Hepatocyte (in vitro differentiated cells): ENCODE measurements at regions not wholly inside any gene's neighbourhood (a gene's known extent, or its start where the extent isn't known, plus 50 kb on each side); places are given as distances from the start of the nearest gene placed in this dataset.

Experiments used
- DNase-seq: peaks from one replicate; pipeline ENCODE4 v3.0.0-alpha.2; 2016; ENCODE audit warnings: low spot score
- H2AFZ ChIP-seq: fragments of 200-600 bp; sonication (generic); 2 replicates; pipeline ENCODE4 v1.6.0; 2016; ENCODE audit warnings: antibody characterized with exemption, mild to moderate bottlenecking
- H3K27ac ChIP-seq: fragments of 200-600 bp; sonication (generic); 2 replicates; pipeline ENCODE4 v1.5.1; 2016; ENCODE audit warnings: mild to moderate bottlenecking
- H3K27me3 ChIP-seq: fragments of 200-600 bp; sonication (generic); 2 replicates; pipeline ENCODE4 v1.6.1; 2016
- H3K36me3 ChIP-seq: fragments of 200-600 bp; sonication (generic); replicated peaks from 2 replicates; pipeline ENCODE4 v1.5.1; 2016; ENCODE audit warnings: low read depth; ENCODE audit not compliant: insufficient read depth
- H3K4me1 ChIP-seq: fragments of 200-600 bp; sonication (generic); 2 replicates; pipeline ENCODE4 v1.5.1; 2016; ENCODE audit warnings: mild to moderate bottlenecking, moderate library complexity; ENCODE audit not compliant: insufficient read depth
- H3K4me2 ChIP-seq: fragments of 200-600 bp; sonication (generic); 2 replicates; pipeline ENCODE4 v1.6.0; 2016
- H3K4me3 ChIP-seq: fragments of 200-600 bp; sonication (generic); 2 replicates; pipeline ENCODE4 v1.5.1; 2016; ENCODE audit warnings: mild to moderate bottlenecking
- H3K79me2 ChIP-seq: fragments of 200-600 bp; sonication (generic); 2 replicates; pipeline ENCODE4 v1.6.0; 2017; ENCODE audit warnings: mild to moderate bottlenecking
- H3K9me2 ChIP-seq: fragments of 200-600 bp; sonication (generic); replicated peaks from 2 replicates; pipeline ENCODE4 v1.6.0; 2017; ENCODE audit warnings: mild to moderate bottlenecking; ENCODE audit not compliant: insufficient read depth
- H3K9me3 ChIP-seq: fragments of 200-600 bp; sonication (generic); 2 replicates; pipeline ENCODE4 v1.5.1; 2016; ENCODE audit warnings: low read depth, mild to moderate bottlenecking
- H4K20me1 ChIP-seq: fragments of 200-600 bp; sonication (generic); 2 replicates; pipeline ENCODE4 v1.6.0; 2016; ENCODE audit warnings: mild to moderate bottlenecking; ENCODE audit not compliant: insufficient read depth, poor library complexity, severe bottlenecking
- EZH2 ChIP-seq: fragments of 200-600 bp; sonication (generic); IDR thresholded peaks from 2 replicates; pipeline ENCODE4 v1.6.1; 2016; ENCODE audit warnings: antibody characterized with exemption, mild to moderate bottlenecking, borderline replicate concordance
- EZH2phosphoT487 ChIP-seq: fragments of 200-600 bp; sonication (generic); IDR thresholded peaks from one replicate; pipeline ENCODE4 v1.6.1; 2018; ENCODE audit warnings: antibody characterized with exemption, mild to moderate bottlenecking, low read depth, moderate library complexity; ENCODE audit not compliant: unreplicated experiment, severe bottlenecking
- WGBS: methylation state at CpG from one replicate; pipeline ENCODE4 v1.1.6; 2016; ENCODE audit warnings: low lambda C conversion rate; ENCODE audit errors: missing lambda C conversion rate; 5-methylcytosine and 5-hydroxymethylcytosine counted together
- TF ChIP-seq, protein P1 (sequence below): fragments of 200-600 bp; sonication (generic); IDR thresholded peaks from 2 replicates; pipeline ENCODE4 v1.5.1; 2016; ENCODE audit warnings: antibody characterized with exemption, mild to moderate bottlenecking; ENCODE audit not compliant: poor library complexity

DNA sequence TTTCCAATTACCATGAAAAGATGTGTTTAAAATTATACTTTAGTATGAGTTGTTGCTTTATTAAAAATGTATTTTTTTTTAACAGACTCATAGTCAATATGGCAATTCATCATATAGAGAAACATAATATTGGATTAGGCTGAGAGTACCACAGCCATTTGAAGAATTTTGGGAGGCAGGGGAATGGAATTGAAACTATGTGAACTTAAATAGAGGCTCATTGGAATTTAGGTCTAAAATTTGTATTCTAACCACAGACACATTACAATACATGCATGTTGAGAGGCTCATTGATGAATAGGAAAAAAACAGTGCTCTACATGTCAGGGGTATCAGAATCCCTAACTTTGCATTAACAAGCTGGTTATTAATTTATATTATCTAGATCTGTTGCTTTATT is 269.6 kb downstream of the DKK2 start:
- no peak for DNase-seq
- Histone ChIP-seq H3K36me3 (no peaks in the 10 kb centered on the region), H4K20me1 (no peaks in the 10 kb centered on the region), H3K9me3 (no peaks in the 10 kb centered on the region), H3K27ac (no peak overlapping the region), H3K79me2 (no peaks in the 10 kb centered on the region), H3K4me3 (no peak overlapping the region), H3K9me2 (no peaks in the 10 kb centered on the region), H3K4me2 (no peak overlapping the region), H3K4me1 (no peaks in the 10 kb centered on the region), H2AFZ (no peak overlapping the region), H3K27me3 (no peaks in the 10 kb centered on the region)
- TF ChIP-seq EZH2 (no peak), EZH2phosphoT487 (no peak)
- TF ChIP-seq, protein P1, sequence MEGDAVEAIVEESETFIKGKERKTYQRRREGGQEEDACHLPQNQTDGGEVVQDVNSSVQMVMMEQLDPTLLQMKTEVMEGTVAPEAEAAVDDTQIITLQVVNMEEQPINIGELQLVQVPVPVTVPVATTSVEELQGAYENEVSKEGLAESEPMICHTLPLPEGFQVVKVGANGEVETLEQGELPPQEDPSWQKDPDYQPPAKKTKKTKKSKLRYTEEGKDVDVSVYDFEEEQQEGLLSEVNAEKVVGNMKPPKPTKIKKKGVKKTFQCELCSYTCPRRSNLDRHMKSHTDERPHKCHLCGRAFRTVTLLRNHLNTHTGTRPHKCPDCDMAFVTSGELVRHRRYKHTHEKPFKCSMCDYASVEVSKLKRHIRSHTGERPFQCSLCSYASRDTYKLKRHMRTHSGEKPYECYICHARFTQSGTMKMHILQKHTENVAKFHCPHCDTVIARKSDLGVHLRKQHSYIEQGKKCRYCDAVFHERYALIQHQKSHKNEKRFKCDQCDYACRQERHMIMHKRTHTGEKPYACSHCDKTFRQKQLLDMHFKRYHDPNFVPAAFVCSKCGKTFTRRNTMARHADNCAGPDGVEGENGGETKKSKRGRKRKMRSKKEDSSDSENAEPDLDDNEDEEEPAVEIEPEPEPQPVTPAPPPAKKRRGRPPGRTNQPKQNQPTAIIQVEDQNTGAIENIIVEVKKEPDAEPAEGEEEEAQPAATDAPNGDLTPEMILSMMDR, result no peak

GRCh38 chr4:106764774-106765173 is 271.3 kb downstream of the DKK2 start:
- no peaks in the 10 kb centered on the region for H3K79me2 ChIP-seq
- 90% methylated on average over 4 of the region's 4 CpGs for WGBS
- no peaks in the 10 kb centered on the region for H3K9me2 ChIP-seq

DNA sequence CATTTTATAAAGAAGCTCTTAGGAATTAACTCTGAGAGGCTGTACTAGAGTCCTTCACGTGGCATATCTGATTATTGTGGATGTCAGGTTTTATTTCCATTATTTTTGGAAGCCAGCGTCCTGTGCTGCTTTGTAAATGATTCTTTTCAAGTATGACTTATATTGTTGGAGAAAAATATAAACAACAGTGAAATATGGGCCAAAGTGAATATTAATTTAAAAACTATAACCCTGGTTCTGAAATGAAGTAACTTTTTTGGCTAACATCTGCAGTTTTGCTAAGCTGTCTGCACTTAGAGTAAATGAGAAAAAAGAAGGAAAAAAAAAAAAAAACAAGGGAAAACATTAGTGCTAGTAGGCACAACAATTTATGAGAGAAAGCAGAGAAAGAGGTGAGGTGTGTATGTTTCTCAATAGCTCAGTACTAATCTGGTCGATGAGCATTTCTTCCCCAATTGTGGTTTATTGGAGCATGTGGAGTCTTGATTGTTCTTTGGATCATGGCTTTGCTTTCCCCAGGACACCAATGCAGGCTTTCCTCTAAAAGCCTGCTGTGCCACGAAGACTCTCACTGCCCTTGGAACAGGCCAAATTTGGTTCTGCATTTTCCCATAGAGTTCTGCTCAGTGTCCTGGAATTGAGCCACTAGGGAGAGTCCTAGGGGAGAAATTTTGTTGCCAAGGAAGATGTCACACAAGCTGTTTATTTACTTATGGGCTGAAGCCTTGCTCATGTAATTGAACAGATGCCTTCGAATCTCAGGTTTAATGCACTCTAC is 273.3 kb downstream of the DKK2 start:
- Histone ChIP-seq H3K4me3 (no peak overlapping the region), H3K4me1 (no peaks in the 10 kb centered on the region), H3K9me3 (no peaks in the 10 kb centered on the region), H3K9me2 (no peaks in the 10 kb centered on the region), H2AFZ (no peak overlapping the region), H3K4me2 (no peak overlapping the region), H3K27me3 (no peaks in the 10 kb centered on the region), H3K27ac (no peak overlapping the region), H4K20me1 (no peaks in the 10 kb centered on the region), H3K79me2 (no peaks in the 10 kb centered on the region), H3K36me3 (no peaks in the 10 kb centered on the region)
- TF ChIP-seq EZH2phosphoT487, result no peak
- TF ChIP-seq, protein P1, result no peak
- no peak for TF ChIP-seq EZH2
- no peak for DNase-seq
- 73% methylated on average over 5 of the region's 5 CpGs for WGBS

More at GRCh38 chr4:106764774-106765173, 271.3 kb downstream of the DKK2 start:
- Histone ChIP-seq H2AFZ (no peak overlapping the region), H3K9me3 (no peaks in the 10 kb centered on the region), H3K27ac (no peak overlapping the region), H3K4me1 (no peaks in the 10 kb centered on the region), H3K36me3 (no peaks in the 10 kb centered on the region), H3K27me3 (no peaks in the 10 kb centered on the region), H3K4me2 (no peak overlapping the region), H4K20me1 (no peaks in the 10 kb centered on the region), H3K4me3 (no peak overlapping the region)
- TF ChIP-seq EZH2 (no peak), EZH2phosphoT487 (no peak)
- TF ChIP-seq, protein P1, result no peak
- DNase-seq, result no peak
